SK-N-MC (cell line): ENCODE measurements at regions not wholly inside any gene's neighbourhood (a gene's known extent, or its start where the extent isn't known, plus 50 kb on each side); places are given as distances from the start of the nearest gene placed in this dataset.
"Not testable (repeated sequence)": the region's sequence is repeated elsewhere in the genome, so short reads cannot be mapped to it uniquely, and the experiment has no call there.

Experiments used
- DNase-seq: peaks from one replicate; pipeline ENCODE4 v3.0.0-alpha.2; 2011; ENCODE audit warnings: low read depth, low spot score
- H3K27ac ChIP-seq: fragments of 200-600 bp; sonication (generic); 2 replicates; pipeline ENCODE4 v1.5.1; 2016; ENCODE audit warnings: mixed run types
- H3K36me3 ChIP-seq: fragments of 200-600 bp; sonication (generic); 2 replicates; pipeline ENCODE4 v1.6.1; 2017; ENCODE audit warnings: antibody characterized with exemption, low read length, mixed read lengths; ENCODE audit not compliant: insufficient read depth
- H3K4me3 ChIP-seq: fragments of 200-600 bp; sonication (generic); 2 replicates; pipeline ENCODE4 v1.5.1; 2016
- H3K9ac ChIP-seq: fragments of 200-600 bp; sonication (generic); 2 replicates; pipeline ENCODE4 v1.8.0; 2017; ENCODE audit warnings: mixed run types, mixed read lengths; ENCODE audit not compliant: insufficient read length
- H3K9me3 ChIP-seq: fragments of 200-600 bp; sonication (generic); 2 replicates; pipeline ENCODE4 v1.6.1; 2017; ENCODE audit warnings: low read depth, mild to moderate bottlenecking, antibody characterized with exemption, low read length, moderate library complexity, mixed read lengths
- EZH2 ChIP-seq: fragments of 200-600 bp; sonication (generic); IDR thresholded peaks from one replicate; pipeline ENCODE4 v1.6.1; 2017; ENCODE audit warnings: antibody characterized with exemption
- FOXP2 ChIP-seq: optimal IDR thresholded peaks from 2 replicates; pipeline ENCODE3; 2011; ENCODE audit warnings: mild to moderate bottlenecking, moderate library complexity; ENCODE audit not compliant: insufficient read depth; ENCODE audit errors: extremely low read length, control extremely low read depth
- POLR2AphosphoS5 ChIP-seq: IDR thresholded peaks from 2 replicates; pipeline ENCODE4 v1.6.1; 2012; ENCODE audit warnings: mild to moderate bottlenecking, low read depth, low read length, borderline replicate concordance

GRCh38 chrX:46168254-46168653 lies 377.0 kb downstream of the ZNF674 start:
- no peak for TF ChIP-seq EZH2
- TF ChIP-seq FOXP2, result no peak
- no peak for TF ChIP-seq POLR2AphosphoS5
- no peak overlapping the region for H3K4me3 ChIP-seq
- no peak overlapping the region for H3K9ac ChIP-seq
- no peaks in the 10 kb centered on the region for H3K9me3 ChIP-seq
- no peak overlapping the region for H3K27ac ChIP-seq
- H3K36me3 ChIP-seq, result no peaks in the 10 kb centered on the region
- DNase-seq, result no peak

GRCh38 chrX:46165866-46166265 lies 379.4 kb downstream of the ZNF674 start:
- Histone ChIP-seq H3K4me3 (no peak overlapping the region), H3K27ac (no peak overlapping the region), H3K36me3 (no peaks in the 10 kb centered on the region), H3K9me3 (no peaks in the 10 kb centered on the region), H3K9ac (no peak overlapping the region)
- no peak for TF ChIP-seq POLR2AphosphoS5
- no peak for TF ChIP-seq FOXP2
- no peak for TF ChIP-seq EZH2
- DNase-seq, result no peak

GRCh38 chrX:46165411-46165810 lies 379.8 kb downstream of the ZNF674 start:
- DNase-seq, result no peak
- no peak for TF ChIP-seq FOXP2
- TF ChIP-seq EZH2, result no peak
- TF ChIP-seq POLR2AphosphoS5, result no peak
- no peak overlapping the region for H3K4me3 ChIP-seq
- H3K9ac ChIP-seq, result no peak overlapping the region
- no peaks in the 10 kb centered on the region for H3K9me3 ChIP-seq
- no peaks in the 10 kb centered on the region for H3K36me3 ChIP-seq
- no peak overlapping the region for H3K27ac ChIP-seq

GRCh38 chrX:46152756-46153155 lies 392.5 kb downstream of the ZNF674 start:
- no peaks in the 10 kb centered on the region for H3K36me3 ChIP-seq
- H3K27ac ChIP-seq, result no peak overlapping the region
- no peaks in the 10 kb centered on the region for H3K9me3 ChIP-seq
- no peak overlapping the region for H3K9ac ChIP-seq
- DNase-seq, result no peak
- no peak overlapping the region for H3K4me3 ChIP-seq
- TF ChIP-seq FOXP2 (no peak), POLR2AphosphoS5 (no peak), EZH2 (no peak)

- H3K9ac ChIP-seq, H3K27ac ChIP-seq, H3K4me3 ChIP-seq, DNase-seq, H3K9me3 ChIP-seq, H3K36me3 ChIP-seq: not testable (repeated sequence)
Observed at GRCh38 chrX:46151332-46151731, 393.9 kb downstream of the ZNF674 start.

GRCh38 chrX:46144566-46144965 lies 400.7 kb downstream of the ZNF674 start:
- no peak for TF ChIP-seq POLR2AphosphoS5
- no peak for TF ChIP-seq FOXP2
- no peak for TF ChIP-seq EZH2
- DNase-seq, result no peak

GRCh38 chrX:46140272-46140671 lies 404.9 kb downstream of the ZNF674 start:
- Histone ChIP-seq H3K9ac (no peak overlapping the region), H3K4me3 (no peak overlapping the region), H3K36me3 (no peaks in the 10 kb centered on the region), H3K9me3 (no peaks in the 10 kb centered on the region), H3K27ac (no peak overlapping the region)
- no peak for DNase-seq
- TF ChIP-seq EZH2 (no peak), FOXP2 (no peak), POLR2AphosphoS5 (no peak)

More at GRCh38 chrX:46144566-46144965, 400.7 kb downstream of the ZNF674 start:
- Histone ChIP-seq H3K27ac (no peak overlapping the region), H3K4me3 (no peak overlapping the region), H3K9me3 (no peaks in the 10 kb centered on the region), H3K36me3 (no peaks in the 10 kb centered on the region), H3K9ac (no peak overlapping the region)

- Histone ChIP-seq H3K4me3 (no peak overlapping the region), H3K9ac (no peak overlapping the region), H3K36me3 (no peaks in the 10 kb centered on the region), H3K27ac (no peak overlapping the region), H3K9me3 (no peaks in the 10 kb centered on the region)
- TF ChIP-seq EZH2, result no peak
- no peak for TF ChIP-seq FOXP2
- no peak for TF ChIP-seq POLR2AphosphoS5
- DNase-seq, result no peak
Observed at GRCh38 chrX:46130247-46130646, 415.0 kb downstream of the ZNF674 start.

- H3K9me3 ChIP-seq, result no peaks in the 10 kb centered on the region
- H3K4me3 ChIP-seq, result no peak overlapping the region
- H3K27ac ChIP-seq, result no peak overlapping the region
- DNase-seq, result no peak
- H3K9ac ChIP-seq, result no peak overlapping the region
- H3K36me3 ChIP-seq, result no peaks in the 10 kb centered on the region
- no peak for TF ChIP-seq FOXP2
- no peak for TF ChIP-seq EZH2
- TF ChIP-seq POLR2AphosphoS5, result no peak
Observed at GRCh38 chrX:46125111-46125510, 420.1 kb downstream of the ZNF674 start.
